ENCODE measurements at regions not wholly inside any gene's neighbourhood (a gene's known extent, or its start where the extent isn't known, plus 50 kb on each side); places are given as distances from the start of the nearest gene placed in this dataset.
"Not testable (repeated sequence)": the region's sequence is repeated elsewhere in the genome, so short reads cannot be mapped to it uniquely, and the experiment has no call there.

- no peak for DNase-seq (ENCODE audit: low read depth)
These were observed 426.7 kb downstream of the SOX2 start for GRCh38 chr3:182138393-182138792.

GRCh38 chr3:182139627-182140357 lies 428.1 kb downstream of the SOX2 start:
- no peak for DNase-seq (ENCODE audit: low read depth)

- DNase-seq (ENCODE audit: low read depth), result no peak
These were observed 431.2 kb downstream of the SOX2 start for GRCh38 chr3:182142928-182143327.

- no peak for DNase-seq (ENCODE audit: low read depth)
These were observed 432.2 kb downstream of the SOX2 start for GRCh38 chr3:182143903-182144302.

GRCh38 chr3:182148360-182148759 lies 436.6 kb downstream of the SOX2 start:
- DNase-seq (ENCODE audit: low read depth), result no peak

- DNase-seq (ENCODE audit: low read depth), result no peak
These were observed 437.9 kb downstream of the SOX2 start for GRCh38 chr3:182149594-182149993.

GRCh38 chr3:182156326-182156725 lies 444.6 kb downstream of the SOX2 start:
- not testable (repeated sequence) for DNase-seq (ENCODE audit: low read depth)

- no peak for DNase-seq (ENCODE audit: low read depth)
These were observed 453.5 kb downstream of the SOX2 start for GRCh38 chr3:182165234-182165633.

GRCh38 chr3:182172534-182172933 lies 460.8 kb downstream of the SOX2 start:
- no peak for DNase-seq (ENCODE audit: low read depth)

- no peak for DNase-seq (ENCODE audit: low read depth)
These were observed 466.9 kb downstream of the SOX2 start for GRCh38 chr3:182178488-182179200.

GRCh38 chr3:182179631-182180030 lies 467.9 kb downstream of the SOX2 start:
- no peak for DNase-seq (ENCODE audit: low read depth)

GRCh38 chr3:182180654-182181385 lies 469.1 kb downstream of the SOX2 start:
- no peak for DNase-seq (ENCODE audit: low read depth)

GRCh38 chr3:182182531-182182968 lies 470.8 kb downstream of the SOX2 start:
- DNase-seq (ENCODE audit: low read depth), result no peak

GRCh38 chr3:182183716-182184430 lies 472.1 kb downstream of the SOX2 start:
- no peak for DNase-seq (ENCODE audit: low read depth)

- DNase-seq (ENCODE audit: low read depth), result no peak
These were observed 473.6 kb downstream of the SOX2 start for GRCh38 chr3:182185313-182185712.

- DNase-seq (ENCODE audit: low read depth), result no peak
These were observed 478.3 kb downstream of the SOX2 start for GRCh38 chr3:182190056-182190455.

- no peak for DNase-seq (ENCODE audit: low read depth)
These were observed 486.6 kb downstream of the SOX2 start for GRCh38 chr3:182198345-182198744.

GRCh38 chr3:182201456-182202168 lies 489.9 kb downstream of the SOX2 start:
- DNase-seq (ENCODE audit: low read depth), result no peak

- DNase-seq (ENCODE audit: low read depth), result no peak
These were observed 500.9 kb downstream of the SOX2 start for GRCh38 chr3:182212479-182213076.

- no peak for DNase-seq (ENCODE audit: low read depth)
These were observed 502.7 kb downstream of the SOX2 start for GRCh38 chr3:182214416-182214815.

GRCh38 chr3:182215881-182216280 lies 504.2 kb downstream of the SOX2 start:
- no peak for DNase-seq (ENCODE audit: low read depth)
